Suppressor macrophage treated with lipopolysaccharide for 1 hour (primary cell): ENCODE measurements at regions not wholly inside any gene's neighbourhood (a gene's known extent, or its start where the extent isn't known, plus 50 kb on each side); places are given as distances from the start of the nearest gene placed in this dataset.
"Not testable (repeated sequence)": the region's sequence is repeated elsewhere in the genome, so short reads cannot be mapped to it uniquely, and the experiment has no call there.

ENCODE experiments used
- DNase-seq, 3 donors: peaks; one replicate each; pipeline ENCODE4 v3.0.0-alpha.2; 2020 to 2022

- DNase-seq: no peak
These were observed 902.3 kb upstream of the MIR17HG start for GRCh38 chr13:90445179-90445578.

GRCh38 chr13:90447034-90447733, 900.3 kb upstream of the MIR17HG start:
- no peak for DNase-seq

- no peak for DNase-seq
These were observed 899.8 kb upstream of the MIR17HG start for GRCh38 chr13:90447734-90448101.

- no peak for DNase-seq
These were observed 898.9 kb upstream of the MIR17HG start for GRCh38 chr13:90448466-90449037.

- no peak for DNase-seq
These were observed 894.1 kb upstream of the MIR17HG start for GRCh38 chr13:90453342-90453741.

- DNase-seq: no peak
These were observed 893.4 kb upstream of the MIR17HG start for GRCh38 chr13:90454002-90454636.

- no peak for DNase-seq
These were observed 892.4 kb upstream of the MIR17HG start for GRCh38 chr13:90455067-90455466.

GRCh38 chr13:90455823-90456222, 891.7 kb upstream of the MIR17HG start:
- DNase-seq: no peak

- DNase-seq: no peak
These were observed 886.1 kb upstream of the MIR17HG start for GRCh38 chr13:90461398-90461797.

- no peak for DNase-seq
These were observed 870.3 kb upstream of the MIR17HG start for GRCh38 chr13:90477216-90477615.

- DNase-seq: no peak
These were observed 863.6 kb upstream of the MIR17HG start for GRCh38 chr13:90483906-90484305.

- no peak for DNase-seq
These were observed 862.1 kb upstream of the MIR17HG start for GRCh38 chr13:90485436-90485835.

- DNase-seq: no peak
These were observed 854.6 kb upstream of the MIR17HG start for GRCh38 chr13:90492872-90493271.

- DNase-seq: no peak
These were observed 853.8 kb upstream of the MIR17HG start for GRCh38 chr13:90493667-90494066.

GRCh38 chr13:90494849-90495248, 852.6 kb upstream of the MIR17HG start:
- not testable (repeated sequence) for DNase-seq

- DNase-seq: no peak
These were observed 849.4 kb upstream of the MIR17HG start for GRCh38 chr13:90498096-90498495.

GRCh38 chr13:90498816-90499215, 848.7 kb upstream of the MIR17HG start:
- DNase-seq: no peak

- DNase-seq: no peak
These were observed 846.9 kb upstream of the MIR17HG start for GRCh38 chr13:90500569-90500968.

GRCh38 chr13:90502153-90502552, 845.3 kb upstream of the MIR17HG start:
- DNase-seq: no peak

- no peak for DNase-seq
These were observed 844.7 kb upstream of the MIR17HG start for GRCh38 chr13:90502762-90503161.

- DNase-seq: no peak
These were observed 837.2 kb upstream of the MIR17HG start for GRCh38 chr13:90510319-90510718.

- no peak for DNase-seq
These were observed 835.6 kb upstream of the MIR17HG start for GRCh38 chr13:90511903-90512302.

- not testable (repeated sequence) for DNase-seq
These were observed 832.8 kb upstream of the MIR17HG start for GRCh38 chr13:90514712-90515111.

GRCh38 chr13:90518417-90518816, 829.1 kb upstream of the MIR17HG start:
- no peak for DNase-seq

GRCh38 chr13:90519157-90519556, 828.3 kb upstream of the MIR17HG start:
- no peak for DNase-seq
